ENCODE measurements at regions not wholly inside any gene's neighbourhood (a gene's known extent, or its start where the extent isn't known, plus 50 kb on each side); places are given as distances from the start of the nearest gene placed in this dataset.

- TF ChIP-seq USF1 (CRISPR knock-in tag; IDR thresholded peaks at IDR 0.05) (no peak), STAT6 (CRISPR knock-in tag; conservative IDR thresholded peaks at IDR 0.05; ENCODE audit: low read depth) (no peak), AR (CRISPR knock-in tag; IDR thresholded peaks at IDR 0.05) (no peak), CTCF (IDR thresholded peaks at IDR 0.05) (no peak), ATF2 (CRISPR knock-in tag; IDR thresholded peaks at IDR 0.05; ENCODE audit: borderline replicate concordance, low read depth) (no peak), ESRRA (CRISPR knock-in tag; IDR thresholded peaks at IDR 0.05; ENCODE audit: borderline replicate concordance) (no peak), ZNF263 (CRISPR knock-in tag; IDR thresholded peaks at IDR 0.05; ENCODE audit: low read depth) (no peak), NFYB (CRISPR knock-in tag; conservative IDR thresholded peaks at IDR 0.05; ENCODE audit: low read depth) (no peak), TEAD4 (CRISPR knock-in tag; IDR thresholded peaks at IDR 0.05) (no peak), GTF2I (CRISPR knock-in tag; conservative IDR thresholded peaks at IDR 0.05) (no peak)
- TF ChIP-seq, protein P1, sequence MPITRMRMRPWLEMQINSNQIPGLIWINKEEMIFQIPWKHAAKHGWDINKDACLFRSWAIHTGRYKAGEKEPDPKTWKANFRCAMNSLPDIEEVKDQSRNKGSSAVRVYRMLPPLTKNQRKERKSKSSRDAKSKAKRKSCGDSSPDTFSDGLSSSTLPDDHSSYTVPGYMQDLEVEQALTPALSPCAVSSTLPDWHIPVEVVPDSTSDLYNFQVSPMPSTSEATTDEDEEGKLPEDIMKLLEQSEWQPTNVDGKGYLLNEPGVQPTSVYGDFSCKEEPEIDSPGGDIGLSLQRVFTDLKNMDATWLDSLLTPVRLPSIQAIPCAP (CRISPR knock-in tag; IDR thresholded peaks at IDR 0.05), result no peak
- TF ChIP-seq, protein P2, sequence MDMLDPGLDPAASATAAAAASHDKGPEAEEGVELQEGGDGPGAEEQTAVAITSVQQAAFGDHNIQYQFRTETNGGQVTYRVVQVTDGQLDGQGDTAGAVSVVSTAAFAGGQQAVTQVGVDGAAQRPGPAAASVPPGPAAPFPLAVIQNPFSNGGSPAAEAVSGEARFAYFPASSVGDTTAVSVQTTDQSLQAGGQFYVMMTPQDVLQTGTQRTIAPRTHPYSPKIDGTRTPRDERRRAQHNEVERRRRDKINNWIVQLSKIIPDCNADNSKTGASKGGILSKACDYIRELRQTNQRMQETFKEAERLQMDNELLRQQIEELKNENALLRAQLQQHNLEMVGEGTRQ (CRISPR knock-in tag; IDR thresholded peaks at IDR 0.05), result no peak
- TF ChIP-seq, protein P3, sequence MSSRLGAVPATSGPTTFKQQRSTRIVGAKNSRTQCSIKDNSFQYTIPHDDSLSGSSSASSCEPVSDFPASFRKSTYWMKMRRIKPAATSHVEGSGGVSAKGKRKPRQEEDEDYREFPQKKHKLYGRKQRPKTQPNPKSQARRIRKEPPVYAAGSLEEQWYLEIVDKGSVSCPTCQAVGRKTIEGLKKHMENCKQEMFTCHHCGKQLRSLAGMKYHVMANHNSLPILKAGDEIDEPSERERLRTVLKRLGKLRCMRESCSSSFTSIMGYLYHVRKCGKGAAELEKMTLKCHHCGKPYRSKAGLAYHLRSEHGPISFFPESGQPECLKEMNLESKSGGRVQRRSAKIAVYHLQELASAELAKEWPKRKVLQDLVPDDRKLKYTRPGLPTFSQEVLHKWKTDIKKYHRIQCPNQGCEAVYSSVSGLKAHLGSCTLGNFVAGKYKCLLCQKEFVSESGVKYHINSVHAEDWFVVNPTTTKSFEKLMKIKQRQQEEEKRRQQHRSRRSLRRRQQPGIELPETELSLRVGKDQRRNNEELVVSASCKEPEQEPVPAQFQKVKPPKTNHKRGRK (CRISPR knock-in tag; IDR thresholded peaks at IDR 0.05; ENCODE audit: borderline replicate concordance), result no peak
Measured at GRCh38 chr13:86368924-86369323, 569.7 kb upstream of the SLITRK6 start.

Data from WTC11 (cell line).